Tibial nerve (tissue), 4 donors: ENCODE measurements at regions not wholly inside any gene's neighbourhood (a gene's known extent, or its start where the extent isn't known, plus 50 kb on each side); places are given as distances from the start of the nearest gene placed in this dataset. TPM values are rescaled to one million over a fixed set of nuclear protein-coding genes. Genes with fewer than 3 reads are reported as not detected.

Experiments
- DNase-seq, 2 donors: peaks; one replicate each; pipeline ENCODE4 v3.0.0-alpha.2; 2019; ENCODE audit warnings: low spot score in 2 of 2
- H3K27ac ChIP-seq, 4 donors: fragments of 200-600 bp; sonication (generic) in 3 of 4; one replicate each; pipeline ENCODE4 v1.5.1; 2017 to 2019; ENCODE audit warnings: mild to moderate bottlenecking in 1 of 4
- H3K27me3 ChIP-seq, 2 donors: fragments of 200-600 bp; sonication (generic) in 1 of 2; one replicate each; pipeline versions ENCODE4 v1.5.1 to v1.6.0; 2017 to 2019
- H3K36me3 ChIP-seq, 3 donors: fragments of 200-600 bp; sonication (generic); one replicate each; pipeline ENCODE4 v1.5.1; 2018 to 2019
- H3K4me1 ChIP-seq, 4 donors: fragments of 200-600 bp; sonication (generic) in 3 of 4; one replicate each; pipeline ENCODE4 v1.5.1; 2017 to 2019
- H3K4me3 ChIP-seq, 4 donors: fragments of 200-600 bp; sonication (generic) in 3 of 4; one replicate each; pipeline ENCODE4 v1.5.1; 2017 to 2019; ENCODE audit warnings: mild to moderate bottlenecking in 1 of 4, moderate library complexity in 1 of 4
- H3K9me3 ChIP-seq, 4 donors: fragments of 200-600 bp; sonication (generic) in 3 of 4; one replicate each; pipeline ENCODE4 v1.5.1; 2017 to 2019
- EP300 ChIP-seq, 2 donors: sonication (generic); formaldehyde crosslinking; IDR thresholded peaks; one replicate each; pipeline ENCODE4 v1.6.1; 2017; ENCODE audit warnings: antibody characterized with exemption in 2 of 2, mild to moderate bottlenecking in 1 of 2
- POLR2A ChIP-seq, 2 donors: fragments of 450-650 bp; IDR thresholded peaks; one replicate each; pipeline ENCODE4 v1.6.1; 2017; ENCODE audit warnings: antibody characterized with exemption in 2 of 2, mild to moderate bottlenecking in 2 of 2, moderate library complexity in 2 of 2
- WGBS, 2 donors: methylation state at CpG; one replicate each; pipeline ENCODE4 v1.1.5; 2018; 5-methylcytosine and 5-hydroxymethylcytosine counted together
- small RNA-seq: library from RNA; depleted of rRNA; stranded (forward); fragments of <200 nt; gene quantifications from one replicate; pipeline ENCODE3, GENCODE V24; 2016
- TF ChIP-seq, protein P1 (sequence below), 5 experiments: fragments of 200-600 bp in 3 of 5; fragments of 450-650 bp in 2 of 5; sonication (generic) in 3 of 5; IDR thresholded peaks; one replicate each; pipeline ENCODE4 v1.5.1; 2016 to 2019; ENCODE audit warnings: antibody characterized with exemption in 5 of 5, mild to moderate bottlenecking in 3 of 5, moderate library complexity in 2 of 5

DNA sequence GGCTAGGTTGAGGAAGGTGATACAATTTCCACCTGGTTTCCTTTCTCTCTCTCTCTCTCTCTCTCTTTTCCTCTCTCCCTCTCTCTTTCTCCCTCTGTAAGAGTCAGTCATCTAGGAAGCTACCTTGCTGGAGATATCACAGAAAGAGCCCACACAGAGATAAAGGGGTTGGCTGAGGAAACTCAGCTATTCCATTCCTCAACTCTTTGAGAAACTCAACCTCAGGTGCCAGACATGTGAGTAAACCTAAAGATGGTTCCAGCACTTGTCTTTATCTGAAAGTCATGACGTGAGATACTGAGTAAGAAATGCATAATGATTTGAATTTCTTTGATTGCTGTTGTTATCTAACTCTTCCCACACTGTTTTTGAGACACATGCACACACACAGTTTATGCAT is 564.0 kb downstream of the SPOCK3 start:
- H3K27me3 ChIP-seq, result no peaks in the 10 kb centered on the region
- H3K4me1 ChIP-seq, result no peaks in the 10 kb centered on the region
- H3K9me3 ChIP-seq, result no peaks in the 10 kb centered on the region
- no peak overlapping the region for H3K27ac ChIP-seq
- WGBS, 2 donors, result 57 to 73% methylated on average over 1 of the region's 1 CpG
- TF ChIP-seq, protein P1, sequence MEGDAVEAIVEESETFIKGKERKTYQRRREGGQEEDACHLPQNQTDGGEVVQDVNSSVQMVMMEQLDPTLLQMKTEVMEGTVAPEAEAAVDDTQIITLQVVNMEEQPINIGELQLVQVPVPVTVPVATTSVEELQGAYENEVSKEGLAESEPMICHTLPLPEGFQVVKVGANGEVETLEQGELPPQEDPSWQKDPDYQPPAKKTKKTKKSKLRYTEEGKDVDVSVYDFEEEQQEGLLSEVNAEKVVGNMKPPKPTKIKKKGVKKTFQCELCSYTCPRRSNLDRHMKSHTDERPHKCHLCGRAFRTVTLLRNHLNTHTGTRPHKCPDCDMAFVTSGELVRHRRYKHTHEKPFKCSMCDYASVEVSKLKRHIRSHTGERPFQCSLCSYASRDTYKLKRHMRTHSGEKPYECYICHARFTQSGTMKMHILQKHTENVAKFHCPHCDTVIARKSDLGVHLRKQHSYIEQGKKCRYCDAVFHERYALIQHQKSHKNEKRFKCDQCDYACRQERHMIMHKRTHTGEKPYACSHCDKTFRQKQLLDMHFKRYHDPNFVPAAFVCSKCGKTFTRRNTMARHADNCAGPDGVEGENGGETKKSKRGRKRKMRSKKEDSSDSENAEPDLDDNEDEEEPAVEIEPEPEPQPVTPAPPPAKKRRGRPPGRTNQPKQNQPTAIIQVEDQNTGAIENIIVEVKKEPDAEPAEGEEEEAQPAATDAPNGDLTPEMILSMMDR (IDR thresholded peaks at IDR 0.05), result no peak
- TF ChIP-seq POLR2A (IDR thresholded peaks at IDR 0.05) (no peak), EP300 (IDR thresholded peaks at IDR 0.05) (no peak)
- DNase-seq, result no peak
- no peaks in the 10 kb centered on the region for H3K36me3 ChIP-seq
- H3K4me3 ChIP-seq, result no peak overlapping the region

DNA sequence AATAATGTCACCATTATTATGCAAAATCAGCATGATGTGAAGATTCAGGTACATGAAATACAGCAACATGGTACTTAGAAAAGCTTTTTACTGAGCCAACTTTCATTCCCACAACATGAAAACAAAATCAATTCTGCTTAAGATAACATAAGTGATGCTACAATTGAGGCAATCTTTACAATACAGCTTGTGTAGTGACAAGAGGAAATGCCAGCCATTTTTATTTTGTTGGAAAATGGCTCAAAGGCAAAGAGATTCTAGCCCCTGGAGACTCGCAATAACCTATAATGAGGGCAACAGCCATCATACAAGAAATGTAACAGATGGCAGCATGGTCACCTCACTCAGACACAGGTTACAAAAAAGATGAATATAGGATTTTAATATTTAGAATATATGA is 560.4 kb downstream of the SPOCK3 start:
- TF ChIP-seq, protein P1 (IDR thresholded peaks at IDR 0.05), result no peak
- TF ChIP-seq EP300 (IDR thresholded peaks at IDR 0.05) (no peak), POLR2A (IDR thresholded peaks at IDR 0.05) (no peak)
- no peaks in the 10 kb centered on the region for H3K36me3 ChIP-seq

DNA sequence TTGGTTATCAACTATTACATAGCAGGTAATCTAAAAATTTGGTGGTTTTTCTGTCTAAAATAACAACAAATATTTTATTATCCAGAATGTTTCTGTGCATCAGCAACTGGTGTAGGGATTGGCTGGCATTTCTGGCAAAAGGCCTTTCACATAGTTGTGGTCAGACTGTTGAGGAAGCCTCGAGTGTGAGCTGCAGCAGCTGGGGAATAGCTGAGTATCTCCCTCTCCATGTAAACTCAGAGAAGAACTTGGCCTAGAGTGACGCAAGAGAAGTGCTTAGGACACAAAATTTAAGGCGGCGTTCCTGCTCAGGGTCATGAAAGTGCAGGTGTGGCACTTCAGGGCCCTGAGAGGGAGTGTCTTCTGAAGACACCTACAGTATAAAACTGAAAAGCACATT is 558.9 kb downstream of the SPOCK3 start:
- H3K36me3 ChIP-seq, result no peaks in the 10 kb centered on the region
- H3K27me3 ChIP-seq, result no peaks in the 10 kb centered on the region
- no peaks in the 10 kb centered on the region for H3K9me3 ChIP-seq
- no peaks in the 10 kb centered on the region for H3K4me1 ChIP-seq
- DNase-seq, result peak in 1 of 2 donors; percentile 13
- H3K27ac ChIP-seq, result no peak overlapping the region
- TF ChIP-seq POLR2A (IDR thresholded peaks at IDR 0.05) (no peak), EP300 (IDR thresholded peaks at IDR 0.05) (no peak)
- TF ChIP-seq, protein P1 (IDR thresholded peaks at IDR 0.05), result no peak
- H3K4me3 ChIP-seq, result no peak overlapping the region
- 54 to 63% methylated on average over 4 of the region's 4 CpGs for WGBS, 2 donors

More for the DNA sequence above, 560.4 kb downstream of the SPOCK3 start:
- no peaks in the 10 kb centered on the region for H3K4me1 ChIP-seq
- H3K27me3 ChIP-seq, result no peaks in the 10 kb centered on the region
- 79 to 89% methylated on average over 1 of the region's 1 CpG for WGBS, 2 donors
- no peak overlapping the region for H3K4me3 ChIP-seq
- DNase-seq, result no peak
- no peaks in the 10 kb centered on the region for H3K9me3 ChIP-seq
- H3K27ac ChIP-seq, result no peak overlapping the region

DNA sequence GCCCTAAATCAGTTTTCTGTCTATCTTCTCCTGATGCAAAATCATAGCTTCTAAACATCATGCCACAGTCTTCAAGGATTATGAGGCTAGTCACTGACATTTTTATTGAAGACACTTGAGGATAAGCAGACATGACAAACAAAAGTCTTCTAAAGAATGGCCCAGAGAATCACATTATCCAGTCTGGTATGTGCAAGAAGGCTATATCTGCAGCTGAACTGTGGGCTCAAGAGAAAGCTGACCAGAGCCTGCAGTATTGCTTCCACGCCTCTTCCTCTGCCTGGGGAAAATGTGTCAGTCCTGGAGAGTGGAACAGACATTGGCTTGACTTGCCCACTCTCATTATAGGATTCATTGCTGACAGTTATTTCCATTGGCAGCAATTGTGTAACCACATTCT is 553.5 kb downstream of the SPOCK3 start:
- Histone ChIP-seq H3K4me3 (no peak overlapping the region), H3K27ac (no peak overlapping the region), H3K9me3 (no peaks in the 10 kb centered on the region), H3K27me3 (no peaks in the 10 kb centered on the region), H3K36me3 (no peaks in the 10 kb centered on the region), H3K4me1 (no peaks in the 10 kb centered on the region)
- TF ChIP-seq POLR2A (IDR thresholded peaks at IDR 0.05) (no peak), EP300 (IDR thresholded peaks at IDR 0.05) (no peak)
- TF ChIP-seq, protein P1 (IDR thresholded peaks at IDR 0.05), result no peak
- DNase-seq, result no peak
- WGBS, 2 donors, result 70 to 94% methylated on average over 1 of the region's 1 CpG

DNA sequence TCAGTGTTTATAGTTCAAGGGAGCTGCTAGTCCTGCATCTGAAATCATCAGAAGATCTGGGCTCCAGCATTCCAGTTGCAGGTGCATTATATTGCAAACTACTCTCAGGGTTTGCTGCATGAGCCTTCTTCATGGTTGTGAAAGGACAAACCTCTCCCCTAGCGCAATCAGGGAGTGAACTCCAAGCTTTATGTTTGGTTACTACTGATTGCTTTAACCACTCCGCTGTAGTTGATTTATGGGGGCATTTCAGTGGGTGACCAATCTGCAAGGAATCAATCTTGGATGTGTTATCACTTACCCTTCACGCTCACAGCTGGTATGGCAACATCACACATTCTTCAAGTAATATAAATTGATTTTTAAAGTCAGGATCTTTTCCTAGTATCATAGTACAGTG is 552.1 kb downstream of the SPOCK3 start:
- TF ChIP-seq, protein P1 (IDR thresholded peaks at IDR 0.05), result no peak
- TF ChIP-seq EP300 (IDR thresholded peaks at IDR 0.05) (no peak), POLR2A (IDR thresholded peaks at IDR 0.05) (no peak)
- Histone ChIP-seq H3K4me1 (no peaks in the 10 kb centered on the region), H3K27ac (no peak overlapping the region), H3K36me3 (no peaks in the 10 kb centered on the region), H3K4me3 (no peak overlapping the region), H3K27me3 (no peaks in the 10 kb centered on the region), H3K9me3 (no peaks in the 10 kb centered on the region)
- no peak for DNase-seq
- WGBS, 2 donors, result 67 to 82% methylated on average over 3 of the region's 3 CpGs

Small RNAs in the stretch of these regions (small RNA-seq; reads per million reads assigned to genes)
- not detected for gene RF00019
